ENCODE measurements at regions not wholly inside any gene's neighbourhood (a gene's known extent, or its start where the extent isn't known, plus 50 kb on each side); places are given as distances from the start of the nearest gene placed in this dataset.

- TF ChIP-seq CTCF (IDR thresholded peaks at IDR 0.05; ENCODE audit: low read length), result no peak
- no peak for TF ChIP-seq EZH2 (IDR thresholded peaks at IDR 0.05; ENCODE audit: borderline replicate concordance, low read length)
Observed at GRCh38 chr22:27388090-27388600, 413.4 kb downstream of the MN1 start.

All from OCI-LY1 (cell line).